NCI-H187 (cell line): ENCODE measurements at regions not wholly inside any gene's neighbourhood (a gene's known extent, or its start where the extent isn't known, plus 50 kb on each side); places are given as distances from the start of the nearest gene placed in this dataset.

Experiments used
- DNase-seq, 2 experiments: peaks; one replicate each; lab custom pipeline; 2025; lab: John Stamatoyannopoulos, UW

GRCh38 chr2:51650769-51651168 is 618.8 kb upstream of the NRXN1 start:
- no peak for DNase-seq

- DNase-seq: no peak
Observed at GRCh38 chr2:51649366-51649765, 617.4 kb upstream of the NRXN1 start.

GRCh38 chr2:51638811-51639210 is 606.9 kb upstream of the NRXN1 start:
- DNase-seq: no peak

DNA sequence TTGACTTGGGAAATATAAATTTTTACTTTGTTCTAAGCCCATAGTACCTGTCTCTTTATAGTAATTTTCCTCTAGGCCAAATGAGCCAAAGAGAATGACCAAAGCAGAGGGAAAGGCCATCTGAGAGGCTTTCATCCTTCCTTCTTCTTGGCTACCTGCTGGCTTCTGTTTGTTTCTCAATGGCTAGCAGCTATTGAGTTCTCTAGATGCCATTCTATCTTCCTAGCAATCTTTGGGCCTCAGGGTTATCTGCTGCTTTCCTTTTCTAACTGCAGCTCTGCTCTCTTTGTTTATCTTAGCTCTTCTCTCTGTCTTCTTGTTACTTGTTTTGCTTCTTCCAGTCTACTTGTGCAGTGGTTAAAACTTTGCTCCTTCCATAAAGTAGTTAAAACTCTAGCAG is 601.1 kb upstream of the NRXN1 start:
- no peak for DNase-seq

GRCh38 chr2:51629406-51629805 is 597.5 kb upstream of the NRXN1 start:
- DNase-seq: no peak

DNA sequence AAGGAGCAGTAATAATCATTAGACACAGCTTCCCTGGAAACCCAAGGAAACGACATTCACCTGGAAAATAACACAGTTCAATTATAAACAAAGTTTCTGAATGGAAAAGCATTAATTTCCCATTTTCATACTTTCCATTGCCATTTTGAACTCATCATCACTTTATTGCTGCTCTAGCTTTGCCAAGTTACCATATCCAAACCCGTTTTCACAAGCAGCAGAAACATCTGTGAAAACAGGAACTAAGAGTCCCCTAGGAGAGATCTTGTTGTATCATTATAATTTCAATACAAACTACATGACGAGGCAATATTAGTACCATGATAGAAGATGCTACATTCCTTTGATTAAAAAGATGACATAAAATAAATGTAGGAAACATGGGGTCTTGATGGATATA is 597.0 kb upstream of the NRXN1 start:
- DNase-seq: no peak

GRCh38 chr2:51624995-51625394 is 593.1 kb upstream of the NRXN1 start:
- no peak for DNase-seq

GRCh38 chr2:51620796-51621195 is 588.9 kb upstream of the NRXN1 start:
- no peak for DNase-seq

DNA sequence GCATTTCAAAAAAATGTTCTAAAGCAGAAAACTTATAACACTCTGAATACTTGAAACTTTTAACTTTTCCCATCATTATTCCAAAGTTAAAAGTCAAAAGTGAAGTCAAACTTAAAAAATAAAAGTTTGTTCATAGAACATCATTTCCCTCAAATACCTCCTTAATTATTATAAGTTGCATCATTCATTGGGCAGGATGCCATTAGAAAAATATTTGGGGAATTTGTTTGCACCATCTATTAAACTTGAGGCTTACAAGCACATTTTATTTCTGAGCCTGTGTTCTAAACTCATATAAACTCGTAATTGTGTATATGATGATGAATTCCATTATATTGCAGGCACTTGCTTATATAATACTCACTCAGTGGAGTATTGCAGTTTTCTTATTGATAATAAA is 588.0 kb upstream of the NRXN1 start:
- DNase-seq: no peak

DNA sequence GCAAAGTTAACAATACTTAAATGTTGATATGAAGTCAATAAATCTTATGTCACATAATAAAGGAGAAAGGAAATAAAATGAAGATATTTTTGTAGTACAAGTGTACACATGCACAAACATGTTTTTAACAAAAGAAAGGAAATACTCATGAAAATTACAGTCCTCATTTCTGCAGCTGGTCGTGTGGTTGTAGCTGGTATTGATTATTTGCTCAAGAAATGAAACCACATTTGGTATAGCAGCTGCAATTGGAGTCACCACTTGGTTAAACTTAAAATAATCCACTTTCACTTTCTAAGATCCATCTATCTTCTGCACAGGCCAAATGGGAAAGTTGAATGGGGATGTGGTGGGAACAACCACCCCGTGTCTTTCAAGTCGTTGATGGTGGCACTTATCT is 580.5 kb upstream of the NRXN1 start:
- DNase-seq: no peak

GRCh38 chr2:51601706-51602105 is 569.8 kb upstream of the NRXN1 start:
- no peak for DNase-seq

GRCh38 chr2:51597086-51597485 is 565.2 kb upstream of the NRXN1 start:
- DNase-seq: no peak

DNA sequence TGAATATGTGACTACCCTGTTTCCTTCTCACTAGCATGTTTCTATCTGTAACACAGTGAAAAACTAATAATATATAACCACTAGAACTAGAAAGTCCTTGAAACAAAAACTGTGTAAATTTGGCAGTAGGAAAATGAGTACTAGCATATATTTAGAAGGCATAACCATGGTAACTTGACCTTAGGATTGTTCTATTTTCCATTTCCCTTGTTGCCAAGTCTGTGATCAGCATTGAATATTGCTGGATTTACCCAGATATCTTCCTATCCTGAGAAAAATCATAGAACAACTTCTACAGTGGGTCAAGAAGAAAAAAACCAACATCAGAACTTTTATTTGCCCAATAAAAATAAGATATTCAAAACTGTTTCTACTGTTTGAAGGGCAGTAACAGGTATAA is 563.9 kb upstream of the NRXN1 start:
- no peak for DNase-seq

- DNase-seq: no peak
Observed at GRCh38 chr2:51581636-51582267, 549.8 kb upstream of the NRXN1 start.

GRCh38 chr2:51579412-51579811 is 547.5 kb upstream of the NRXN1 start:
- DNase-seq: no peak

- DNase-seq: no peak
Observed at GRCh38 chr2:51575181-51575580, 543.2 kb upstream of the NRXN1 start.

- no peak for DNase-seq
Observed at GRCh38 chr2:51559026-51559425, 527.1 kb upstream of the NRXN1 start.

DNA sequence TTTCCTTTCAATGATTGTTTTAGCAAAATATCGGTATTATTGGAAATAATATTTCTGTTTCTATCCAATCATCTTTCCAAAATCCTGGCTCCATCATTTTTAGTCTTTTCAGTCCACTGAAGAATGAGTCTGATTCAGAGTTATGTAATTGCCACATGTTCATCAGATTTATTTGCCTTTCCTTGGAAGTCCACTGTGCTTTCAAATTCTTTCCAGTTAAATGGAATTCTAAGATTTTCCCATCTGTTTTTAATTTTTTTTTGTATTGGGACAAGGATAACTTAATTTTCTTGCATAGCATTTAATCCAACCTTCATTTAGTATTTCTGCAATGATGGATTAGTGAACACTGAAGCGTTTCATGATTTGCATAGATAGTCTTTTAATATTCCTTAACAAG is 521.5 kb upstream of the NRXN1 start:
- no peak for DNase-seq

- no peak for DNase-seq
Observed at GRCh38 chr2:51535763-51536162, 503.8 kb upstream of the NRXN1 start.

GRCh38 chr2:51534166-51534565 is 502.2 kb upstream of the NRXN1 start:
- no peak for DNase-seq

GRCh38 chr2:51528156-51528555 is 496.2 kb upstream of the NRXN1 start:
- DNase-seq: no peak

- DNase-seq: no peak
Observed at GRCh38 chr2:51526766-51527165, 494.8 kb upstream of the NRXN1 start.

DNA sequence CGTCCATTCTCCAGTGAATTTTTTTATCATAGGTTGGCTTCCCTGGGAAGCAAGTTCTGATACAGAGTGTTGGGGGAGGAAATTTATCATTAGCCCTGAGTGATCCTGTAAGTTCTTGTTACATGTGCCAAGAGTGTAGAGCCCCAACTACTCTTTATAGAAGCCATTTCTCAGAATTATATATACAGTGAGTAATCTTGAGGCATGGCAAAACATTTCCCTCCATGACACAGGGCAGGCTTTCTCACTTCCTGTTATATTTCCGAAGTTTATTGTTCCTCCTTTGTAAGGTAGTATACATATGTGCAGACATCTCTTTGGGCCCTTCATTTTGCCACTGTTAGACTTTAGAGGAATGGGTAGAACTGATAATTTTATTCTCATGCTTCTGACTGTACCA is 484.7 kb upstream of the NRXN1 start:
- no peak for DNase-seq

- no peak for DNase-seq
Observed at GRCh38 chr2:51511002-51511401, 479.1 kb upstream of the NRXN1 start.

- no peak for DNase-seq
Observed at GRCh38 chr2:51510303-51510702, 478.4 kb upstream of the NRXN1 start.
